Sigmoid colon (tissue), 6 donors: ENCODE measurements at regions not wholly inside any gene's neighbourhood (a gene's known extent, or its start where the extent isn't known, plus 50 kb on each side); places are given as distances from the start of the nearest gene placed in this dataset.

Experiments
- DNase-seq: peaks from one replicate; pipeline ENCODE4 v3.0.0-alpha.2; 2019
- H3K27ac ChIP-seq, 4 donors: fragments of 200-600 bp; sonication (generic); one replicate each; pipeline ENCODE4 v1.5.1; 2016 to 2019; ENCODE audit warnings: mild to moderate bottlenecking in 1 of 4
- H3K27me3 ChIP-seq, 3 donors: fragments of 200-600 bp; sonication (generic); one replicate each; pipeline ENCODE4 v1.5.1; 2019; ENCODE audit warnings: mild to moderate bottlenecking in 1 of 3
- H3K36me3 ChIP-seq, 4 donors: fragments of 200-600 bp; sonication (generic); one replicate each; pipeline ENCODE4 v1.5.1; 2016 to 2019
- H3K4me1 ChIP-seq, 4 donors: fragments of 200-600 bp; sonication (generic); one replicate each; pipeline ENCODE4 v1.5.1; 2017 to 2019
- H3K4me3 ChIP-seq, 4 donors: fragments of 200-600 bp; sonication (generic); one replicate each; pipeline ENCODE4 v1.5.1; 2017 to 2019; ENCODE audit warnings: mild to moderate bottlenecking in 2 of 4, moderate library complexity in 1 of 4
- H3K9me3 ChIP-seq, 4 donors: fragments of 200-600 bp in 3 of 4; sonication (generic) in 3 of 4; one replicate each; pipeline versions ENCODE4 v1.5.1 to v1.6.1; 2013 to 2019
- EP300 ChIP-seq, 4 donors: sonication (generic); formaldehyde crosslinking; IDR thresholded peaks; one replicate each; pipeline ENCODE4 v1.6.1; 2017; ENCODE audit warnings: antibody characterized with exemption in 4 of 4
- POLR2A ChIP-seq, 2 donors: fragments of 450-650 bp; IDR thresholded peaks; one replicate each; pipeline ENCODE4 v1.6.1; 2016; ENCODE audit warnings: antibody characterized with exemption in 2 of 2, mild to moderate bottlenecking in 2 of 2, moderate library complexity in 2 of 2
- POLR2AphosphoS5 ChIP-seq, 4 donors: sonication (generic); formaldehyde crosslinking; IDR thresholded peaks; one replicate each; pipeline ENCODE4 v1.6.1; 2017; ENCODE audit warnings: antibody characterized with exemption in 4 of 4
- WGBS, 2 donors: extraction: QIAGEN DNeasy Blood & Tissue Kit; methylation state at CpG; one replicate each; pipeline ENCODE4 v1.1.7; 2013; 5-methylcytosine and 5-hydroxymethylcytosine counted together
- intact Hi-C: fragments of 100-400 bp; cut with DNase I; formaldehyde crosslinking; loops from one replicate; pipeline ENCODE4 v1.15.1; 2023
- TF ChIP-seq, protein P1 (sequence below), 4 experiments: fragments of 450-650 bp in 3 of 4; fragments of 200-600 bp in 1 of 4; IDR thresholded peaks; one replicate each; pipeline ENCODE4 v1.5.1; 2016 to 2019; ENCODE audit warnings: antibody characterized with exemption in 4 of 4, mild to moderate bottlenecking in 3 of 4, moderate library complexity in 2 of 4
- donor health status: healthy with polysubstance abuse.
- donor health status: healthy.

DNA sequence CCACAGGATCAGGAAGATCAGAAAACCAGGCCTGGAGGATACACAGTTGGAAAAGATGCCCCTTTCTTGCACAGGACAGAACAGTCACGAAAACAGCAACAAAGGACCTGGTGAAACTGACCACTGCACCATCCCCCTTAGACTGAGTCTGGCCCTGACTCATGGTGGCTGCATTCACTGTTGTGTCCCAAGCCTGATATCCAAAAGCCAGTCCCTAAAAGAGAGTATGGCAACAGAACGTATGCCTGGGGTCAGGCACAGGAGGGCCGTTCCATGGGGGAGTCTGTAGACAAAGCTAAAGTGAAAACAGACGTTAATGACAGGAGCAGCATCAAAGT, 301.1 kb upstream of the NBEA start:
- 79 to 89% methylated on average over 4 of the region's 4 CpGs for WGBS, 2 donors

DNA sequence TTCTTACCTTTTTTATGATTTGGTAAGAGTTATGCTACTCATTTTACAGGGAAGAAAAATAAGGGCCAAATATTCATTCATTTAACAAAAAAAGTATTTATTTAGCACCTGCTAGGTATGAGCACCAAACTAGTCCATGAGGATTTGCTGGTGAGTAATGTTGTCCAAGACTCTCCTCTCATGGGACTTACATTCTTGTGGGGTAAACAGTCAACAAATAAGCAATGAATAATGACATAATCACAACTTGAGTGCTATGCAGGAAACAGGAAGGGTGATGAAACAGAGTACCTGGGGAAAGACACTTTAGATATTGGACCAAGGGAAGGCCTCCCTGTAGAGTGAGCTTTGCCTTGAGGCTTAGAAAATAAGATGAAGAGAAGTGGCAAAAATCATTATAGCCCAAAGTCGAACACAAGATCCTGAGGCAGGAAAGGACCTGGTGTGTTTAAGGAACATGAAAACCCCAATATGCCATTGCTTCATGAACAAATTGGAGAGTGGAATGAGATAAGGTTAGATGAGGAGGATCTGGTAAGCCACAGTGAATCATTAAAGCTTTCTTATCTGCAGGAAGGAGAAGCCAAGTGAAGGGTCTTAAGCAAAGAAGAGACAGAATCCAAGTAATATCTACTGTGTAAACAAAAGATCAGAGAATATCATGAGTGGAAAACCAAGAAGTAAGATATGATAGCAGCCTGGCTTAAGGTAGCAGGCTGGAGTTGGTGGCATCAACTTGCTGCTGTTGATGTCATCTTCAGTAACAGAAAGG, 294.5 kb upstream of the NBEA start:
- no peaks in the 10 kb centered on the region for H3K9me3 ChIP-seq
- H3K4me1 ChIP-seq, result no peaks in the 10 kb centered on the region
- no peaks in the 10 kb centered on the region for H3K27me3 ChIP-seq
- TF ChIP-seq POLR2AphosphoS5 (IDR thresholded peaks at IDR 0.05), result no peak
- no peak for TF ChIP-seq POLR2A (IDR thresholded peaks at IDR 0.05)
- TF ChIP-seq EP300 (IDR thresholded peaks at IDR 0.05), result no peak
- TF ChIP-seq, protein P1, sequence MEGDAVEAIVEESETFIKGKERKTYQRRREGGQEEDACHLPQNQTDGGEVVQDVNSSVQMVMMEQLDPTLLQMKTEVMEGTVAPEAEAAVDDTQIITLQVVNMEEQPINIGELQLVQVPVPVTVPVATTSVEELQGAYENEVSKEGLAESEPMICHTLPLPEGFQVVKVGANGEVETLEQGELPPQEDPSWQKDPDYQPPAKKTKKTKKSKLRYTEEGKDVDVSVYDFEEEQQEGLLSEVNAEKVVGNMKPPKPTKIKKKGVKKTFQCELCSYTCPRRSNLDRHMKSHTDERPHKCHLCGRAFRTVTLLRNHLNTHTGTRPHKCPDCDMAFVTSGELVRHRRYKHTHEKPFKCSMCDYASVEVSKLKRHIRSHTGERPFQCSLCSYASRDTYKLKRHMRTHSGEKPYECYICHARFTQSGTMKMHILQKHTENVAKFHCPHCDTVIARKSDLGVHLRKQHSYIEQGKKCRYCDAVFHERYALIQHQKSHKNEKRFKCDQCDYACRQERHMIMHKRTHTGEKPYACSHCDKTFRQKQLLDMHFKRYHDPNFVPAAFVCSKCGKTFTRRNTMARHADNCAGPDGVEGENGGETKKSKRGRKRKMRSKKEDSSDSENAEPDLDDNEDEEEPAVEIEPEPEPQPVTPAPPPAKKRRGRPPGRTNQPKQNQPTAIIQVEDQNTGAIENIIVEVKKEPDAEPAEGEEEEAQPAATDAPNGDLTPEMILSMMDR (IDR thresholded peaks at IDR 0.05), result no peak
- intact Hi-C loops, result no loop called here
- no peak overlapping the region for H3K27ac ChIP-seq
- 86 to 94% methylated on average over 1 of the region's 1 CpG for WGBS, 2 donors
- H3K36me3 ChIP-seq, result no peaks in the 10 kb centered on the region
- DNase-seq, result no peak
- H3K4me3 ChIP-seq, result no peak overlapping the region

More for the DNA sequence above, 301.1 kb upstream of the NBEA start:
- intact Hi-C loops, result no loop called here
- DNase-seq, result no peak
- Histone ChIP-seq H3K27ac (no peak overlapping the region), H3K4me1 (no peaks in the 10 kb centered on the region), H3K4me3 (no peak overlapping the region), H3K27me3 (no peaks in the 10 kb centered on the region), H3K9me3 (no peaks in the 10 kb centered on the region), H3K36me3 (no peaks in the 10 kb centered on the region)
- no peak for TF ChIP-seq EP300 (IDR thresholded peaks at IDR 0.05)
- TF ChIP-seq, protein P1 (IDR thresholded peaks at IDR 0.05), result no peak
- TF ChIP-seq POLR2AphosphoS5 (IDR thresholded peaks at IDR 0.05), result no peak
- TF ChIP-seq POLR2A (IDR thresholded peaks at IDR 0.05), result no peak

DNA sequence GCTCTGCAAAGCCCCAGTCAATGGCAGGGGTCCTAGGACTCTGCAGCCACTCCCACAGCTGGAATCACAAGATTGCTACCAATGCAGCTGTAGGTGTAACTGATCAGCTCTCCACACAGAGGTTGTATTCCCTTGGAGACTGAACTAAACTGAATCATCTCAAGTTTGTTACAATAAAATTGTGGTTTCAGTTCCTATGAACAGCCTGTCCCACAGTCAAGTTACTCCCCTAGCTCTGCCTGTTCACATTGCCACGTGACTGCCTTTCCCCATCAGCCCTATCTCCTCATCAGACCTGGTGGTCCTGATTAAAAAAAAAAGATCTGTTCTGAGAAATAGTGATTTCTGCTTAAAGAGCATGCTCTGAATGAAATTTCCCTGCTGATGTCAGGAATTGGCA, 287.9 kb upstream of the NBEA start:
- no peaks in the 10 kb centered on the region for H3K27me3 ChIP-seq
- DNase-seq, result no peak

DNA sequence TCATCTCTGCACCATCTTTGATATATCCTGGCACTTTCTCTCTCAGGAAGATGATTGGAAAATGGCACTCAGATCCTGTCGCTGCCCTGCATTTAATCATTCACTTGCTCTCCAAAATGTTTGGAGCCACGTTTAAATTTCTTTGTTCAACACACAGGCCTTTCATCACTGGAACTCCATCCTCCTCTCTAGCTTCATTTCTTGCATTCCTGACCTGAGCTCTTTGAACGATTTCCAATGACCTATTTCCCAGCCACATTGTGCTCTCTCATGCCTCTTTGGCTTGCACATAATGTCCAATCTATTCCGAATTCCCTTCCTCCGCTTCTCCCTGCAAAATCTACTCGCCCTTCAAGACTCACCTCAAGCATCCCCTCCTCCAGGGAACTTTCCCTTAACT, 287.4 kb upstream of the NBEA start:
- Histone ChIP-seq H3K9me3 (no peaks in the 10 kb centered on the region), H3K27ac (no peak overlapping the region), H3K27me3 (no peaks in the 10 kb centered on the region), H3K4me1 (peaks cover 0 to 20% (median 7%) of the 10 kb centered on the region in 4 donors), H3K4me3 (no peak overlapping the region), H3K36me3 (no peaks in the 10 kb centered on the region)
- no peak for DNase-seq
- TF ChIP-seq EP300 (IDR thresholded peaks at IDR 0.05) (no peak), POLR2A (IDR thresholded peaks at IDR 0.05) (no peak), POLR2AphosphoS5 (IDR thresholded peaks at IDR 0.05) (no peak)
- TF ChIP-seq, protein P1 (IDR thresholded peaks at IDR 0.05), result no peak
- 76 to 83% methylated on average over 6 of the region's 6 CpGs for WGBS, 2 donors
- intact Hi-C loops, result no loop called here

More for the DNA sequence above, 287.9 kb upstream of the NBEA start:
- 62 to 84% methylated on average over 1 of the region's 1 CpG for WGBS, 2 donors
- Histone ChIP-seq H3K27ac (no peak overlapping the region), H3K36me3 (no peaks in the 10 kb centered on the region), H3K4me3 (no peak overlapping the region), H3K4me1 (peaks cover 0 to 20% (median 7%) of the 10 kb centered on the region in 4 donors), H3K9me3 (no peaks in the 10 kb centered on the region)
- intact Hi-C loops, result no loop called here
- TF ChIP-seq, protein P1 (IDR thresholded peaks at IDR 0.05), result no peak
- no peak for TF ChIP-seq POLR2A (IDR thresholded peaks at IDR 0.05)
- TF ChIP-seq EP300 (IDR thresholded peaks at IDR 0.05), result no peak
- no peak for TF ChIP-seq POLR2AphosphoS5 (IDR thresholded peaks at IDR 0.05)

DNA sequence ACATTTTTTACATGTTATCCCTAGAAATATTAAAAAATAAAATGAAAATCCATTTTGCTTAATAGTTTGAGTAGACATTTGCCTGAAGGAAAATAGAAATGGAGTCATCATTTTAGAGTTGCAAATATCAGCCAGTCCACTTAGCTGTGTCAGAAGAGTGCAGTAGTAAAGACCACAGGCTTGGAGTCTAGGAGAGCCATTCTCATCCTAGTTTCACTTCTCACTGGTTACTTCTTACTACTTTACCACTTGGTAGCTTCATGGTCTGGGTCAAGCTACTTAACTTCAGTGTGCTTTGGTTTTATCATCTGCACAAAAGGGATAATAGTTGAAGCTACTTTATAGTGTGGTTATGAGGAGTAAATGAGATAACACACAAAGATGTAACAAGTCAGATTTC, 286.5 kb upstream of the NBEA start:
- no peak overlapping the region for H3K27ac ChIP-seq
- intact Hi-C loops, result no loop called here
- H3K4me3 ChIP-seq, result no peak overlapping the region
- H3K9me3 ChIP-seq, result no peaks in the 10 kb centered on the region
- no peaks in the 10 kb centered on the region for H3K36me3 ChIP-seq
- H3K4me1 ChIP-seq, result peaks cover 0 to 20% (median 7%) of the 10 kb centered on the region in 4 donors
- H3K27me3 ChIP-seq, result no peaks in the 10 kb centered on the region
- no peak for TF ChIP-seq POLR2AphosphoS5 (IDR thresholded peaks at IDR 0.05)
- no peak for TF ChIP-seq POLR2A (IDR thresholded peaks at IDR 0.05)
- TF ChIP-seq, protein P1 (IDR thresholded peaks at IDR 0.05), result no peak
- no peak for TF ChIP-seq EP300 (IDR thresholded peaks at IDR 0.05)
- no peak for DNase-seq
